ENCODE measurements at regions not wholly inside any gene's neighbourhood (a gene's known extent, or its start where the extent isn't known, plus 50 kb on each side); places are given as distances from the start of the nearest gene placed in this dataset.
A peak's percentile ranks its signal among the peaks of the same experiment; 100 is the strongest.

GRCh38 chr2:38218995-38219394 is 143.0 kb upstream of the CYP1B1 start:
- no peak for TF ChIP-seq CTCF (IDR thresholded peaks at IDR 0.05; ENCODE audit: extremely low read depth, low read depth, low read length)
- Histone ChIP-seq H3K79me2 (ENCODE audit: insufficient read depth, low read length) (no peaks in the 10 kb centered on the region), H3K36me3 (ENCODE audit: insufficient read depth, low read length) (no peaks in the 10 kb centered on the region), H4K20me1 (ENCODE audit: insufficient read depth, low read length) (no peaks in the 10 kb centered on the region), H3K27ac (ENCODE audit: low read depth, low read length) (no peak overlapping the region), H3K4me3 (ENCODE audit: insufficient read depth, low read length) (no peak overlapping the region), H3K4me2 (ENCODE audit: insufficient read depth, low read length) (no peak overlapping the region), H2AFZ (ENCODE audit: low read length) (no peak overlapping the region), H3K9me3 (ENCODE audit: low read depth, low read length) (peaks cover 2% of the 10 kb centered on the region), H3K4me1 (ENCODE audit: insufficient read depth, low read length) (peaks cover 17% of the 10 kb centered on the region), H3K27me3 (ENCODE audit: insufficient read depth, low read length) (no peaks in the 10 kb centered on the region)
- no peak for DNase-seq (ENCODE audit: insufficient read length, low spot score, missing footprints)

- H3K36me3 ChIP-seq (ENCODE audit: insufficient read depth, low read length): no peaks in the 10 kb centered on the region
- H3K27me3 ChIP-seq (ENCODE audit: insufficient read depth, low read length): no peaks in the 10 kb centered on the region
- H3K79me2 ChIP-seq (ENCODE audit: insufficient read depth, low read length): no peaks in the 10 kb centered on the region
- peaks cover 2% of the 10 kb centered on the region for H3K9me3 ChIP-seq (ENCODE audit: low read depth, low read length)
- H3K4me3 ChIP-seq (ENCODE audit: insufficient read depth, low read length): no peak overlapping the region
- no peaks in the 10 kb centered on the region for H4K20me1 ChIP-seq (ENCODE audit: insufficient read depth, low read length)
- no peak overlapping the region for H3K27ac ChIP-seq (ENCODE audit: low read depth, low read length)
- H2AFZ ChIP-seq (ENCODE audit: low read length): no peak overlapping the region
- TF ChIP-seq CTCF (IDR thresholded peaks at IDR 0.05; ENCODE audit: extremely low read depth, low read depth, low read length): no peak
- peaks cover 20% of the 10 kb centered on the region for H3K4me1 ChIP-seq (ENCODE audit: insufficient read depth, low read length)
- DNase-seq (ENCODE audit: insufficient read length, low spot score, missing footprints): no peak
- no peak overlapping the region for H3K4me2 ChIP-seq (ENCODE audit: insufficient read depth, low read length)
Measured at GRCh38 chr2:38218591-38218991, 142.6 kb upstream of the CYP1B1 start.

DNA sequence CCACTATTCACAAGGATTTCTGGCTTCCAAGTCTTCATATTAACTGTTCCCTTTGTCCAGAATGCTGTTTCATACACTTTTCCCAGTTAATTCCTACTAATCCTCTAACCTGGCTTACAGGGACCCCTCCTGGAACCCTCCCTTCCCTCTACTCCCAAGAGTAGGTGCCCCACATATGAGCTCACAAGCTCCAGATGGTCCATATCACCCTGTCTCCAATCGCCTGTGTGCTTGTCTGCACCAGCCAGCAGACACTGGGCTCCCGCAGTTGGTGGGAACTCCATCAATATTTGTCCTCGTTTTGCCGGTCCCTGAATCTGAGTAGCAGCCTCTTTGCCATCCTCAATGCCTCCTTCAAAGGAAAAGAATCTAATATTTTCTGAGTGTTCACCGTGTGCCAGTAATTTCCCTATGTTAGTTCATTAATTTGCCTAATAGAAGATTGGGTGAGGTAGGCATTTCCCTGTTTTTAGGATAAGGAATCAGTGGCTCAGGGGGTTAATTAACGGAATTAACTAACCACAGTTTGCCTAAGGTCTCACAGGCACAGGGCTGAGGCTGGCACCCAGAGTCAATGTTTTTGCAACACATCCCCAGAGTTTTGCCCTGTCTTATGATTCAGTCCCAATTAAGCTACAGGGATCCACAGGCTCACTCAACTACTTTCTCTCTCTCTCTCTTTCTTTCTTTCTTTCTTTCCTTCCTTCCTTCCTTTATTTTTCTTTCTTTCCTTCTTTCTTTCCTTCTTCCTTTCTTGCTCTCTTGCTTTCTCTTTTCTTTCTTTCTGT is 141.6 kb upstream of the CYP1B1 start:
- H4K20me1 ChIP-seq (ENCODE audit: insufficient read depth, low read length): no peaks in the 10 kb centered on the region
- H3K79me2 ChIP-seq (ENCODE audit: insufficient read depth, low read length): no peaks in the 10 kb centered on the region
- peaks cover 20% of the 10 kb centered on the region for H3K4me1 ChIP-seq (ENCODE audit: insufficient read depth, low read length)
- H3K27me3 ChIP-seq (ENCODE audit: insufficient read depth, low read length): no peaks in the 10 kb centered on the region
- peaks cover 2% of the 10 kb centered on the region for H3K9me3 ChIP-seq (ENCODE audit: low read depth, low read length)
- H3K36me3 ChIP-seq (ENCODE audit: insufficient read depth, low read length): no peaks in the 10 kb centered on the region
- peak overlapping the region; percentile 1 for H3K4me2 ChIP-seq (ENCODE audit: insufficient read depth, low read length)
- H3K4me3 ChIP-seq (ENCODE audit: insufficient read depth, low read length): no peak overlapping the region
- no peak overlapping the region for H3K27ac ChIP-seq (ENCODE audit: low read depth, low read length)
- H2AFZ ChIP-seq (ENCODE audit: low read length): no peak overlapping the region
- TF ChIP-seq CTCF (IDR thresholded peaks at IDR 0.05; ENCODE audit: extremely low read depth, low read depth, low read length): no peak
- DNase-seq (ENCODE audit: insufficient read length, low spot score, missing footprints): no peak

GRCh38 chr2:38216886-38217285 is 140.9 kb upstream of the CYP1B1 start:
- DNase-seq (ENCODE audit: insufficient read length, low spot score, missing footprints): no peak
- peaks cover 2% of the 10 kb centered on the region for H3K9me3 ChIP-seq (ENCODE audit: low read depth, low read length)
- H3K4me3 ChIP-seq (ENCODE audit: insufficient read depth, low read length): no peak overlapping the region
- H3K4me2 ChIP-seq (ENCODE audit: insufficient read depth, low read length): no peak overlapping the region
- H3K79me2 ChIP-seq (ENCODE audit: insufficient read depth, low read length): no peaks in the 10 kb centered on the region
- no peaks in the 10 kb centered on the region for H3K36me3 ChIP-seq (ENCODE audit: insufficient read depth, low read length)
- no peaks in the 10 kb centered on the region for H4K20me1 ChIP-seq (ENCODE audit: insufficient read depth, low read length)
- peaks cover 20% of the 10 kb centered on the region for H3K4me1 ChIP-seq (ENCODE audit: insufficient read depth, low read length)
- no peak for TF ChIP-seq CTCF (IDR thresholded peaks at IDR 0.05; ENCODE audit: extremely low read depth, low read depth, low read length)
- H2AFZ ChIP-seq (ENCODE audit: low read length): no peak overlapping the region
- H3K27me3 ChIP-seq (ENCODE audit: insufficient read depth, low read length): no peaks in the 10 kb centered on the region
- H3K27ac ChIP-seq (ENCODE audit: low read depth, low read length): no peak overlapping the region

Data from osteoblast (primary cell).